ES-I3 (cell line): ENCODE measurements at regions not wholly inside any gene's neighbourhood (a gene's known extent, or its start where the extent isn't known, plus 50 kb on each side); places are given as distances from the start of the nearest gene placed in this dataset.

ENCODE experiments used
- H3K36me3 ChIP-seq: 2 replicates; pipeline ENCODE4 v1.6.1; 2013; ENCODE audit warnings: mild to moderate bottlenecking, low read length, control low read depth, moderate library complexity; ENCODE audit not compliant: insufficient read depth
- H3K4me1 ChIP-seq: 2 replicates; pipeline ENCODE4 v1.6.1; 2013; ENCODE audit warnings: mild to moderate bottlenecking, control low read depth, low read length; ENCODE audit not compliant: insufficient read depth
- H3K9ac ChIP-seq: 2 replicates; pipeline ENCODE4 v1.6.1; 2013; ENCODE audit warnings: low read depth, mild to moderate bottlenecking, low read length, moderate library complexity
- H3K9me3 ChIP-seq: 2 replicates; pipeline ENCODE4 v1.6.1; 2013; ENCODE audit warnings: mild to moderate bottlenecking, low read length, moderate library complexity; ENCODE audit not compliant: control insufficient read depth, insufficient read depth

DNA sequence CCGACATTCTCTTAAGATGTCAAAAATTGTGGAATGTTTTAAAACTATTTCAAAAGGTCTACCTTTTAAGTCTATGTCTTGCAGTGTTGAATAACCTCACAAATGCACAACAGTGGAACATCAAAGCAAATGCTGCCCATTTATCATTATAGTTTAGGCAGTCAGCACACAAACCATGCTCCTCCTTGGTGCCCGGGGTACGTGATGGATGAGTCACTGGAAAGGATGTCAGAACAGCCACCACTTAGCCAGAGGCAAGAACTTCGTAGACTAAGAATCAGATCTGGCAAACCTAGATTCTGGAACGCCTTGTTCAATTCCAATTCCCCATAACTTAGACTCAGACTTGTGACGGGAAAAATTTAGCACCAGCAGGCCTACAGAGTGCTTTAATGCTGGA, 343.6 kb downstream of the FGF9 start:
- Histone ChIP-seq H3K4me1 (no peaks in the 10 kb centered on the region), H3K36me3 (no peaks in the 10 kb centered on the region), H3K9ac (no peak overlapping the region), H3K9me3 (no peaks in the 10 kb centered on the region)

DNA sequence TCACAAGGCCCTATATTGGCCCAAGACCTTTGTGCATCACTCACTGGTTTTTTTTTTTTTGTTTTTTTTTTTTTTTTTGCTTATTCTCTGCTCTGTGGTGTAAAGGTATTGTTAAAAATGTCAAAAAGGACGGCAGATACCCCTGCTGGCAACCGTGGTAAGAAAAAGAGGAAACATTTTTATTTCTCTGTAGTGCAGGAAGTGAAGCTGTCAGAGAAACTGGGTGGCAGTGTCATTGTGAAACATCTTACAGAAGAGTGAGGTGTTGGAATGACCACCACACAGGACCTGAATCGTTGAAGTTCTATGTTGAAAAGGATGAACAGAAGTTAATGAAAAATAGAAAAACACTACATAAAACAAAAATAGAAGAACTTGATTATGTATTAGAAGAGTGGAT, 346.4 kb downstream of the FGF9 start:
- Histone ChIP-seq H3K9ac (no peak overlapping the region), H3K36me3 (no peaks in the 10 kb centered on the region), H3K9me3 (no peaks in the 10 kb centered on the region), H3K4me1 (no peaks in the 10 kb centered on the region)

DNA sequence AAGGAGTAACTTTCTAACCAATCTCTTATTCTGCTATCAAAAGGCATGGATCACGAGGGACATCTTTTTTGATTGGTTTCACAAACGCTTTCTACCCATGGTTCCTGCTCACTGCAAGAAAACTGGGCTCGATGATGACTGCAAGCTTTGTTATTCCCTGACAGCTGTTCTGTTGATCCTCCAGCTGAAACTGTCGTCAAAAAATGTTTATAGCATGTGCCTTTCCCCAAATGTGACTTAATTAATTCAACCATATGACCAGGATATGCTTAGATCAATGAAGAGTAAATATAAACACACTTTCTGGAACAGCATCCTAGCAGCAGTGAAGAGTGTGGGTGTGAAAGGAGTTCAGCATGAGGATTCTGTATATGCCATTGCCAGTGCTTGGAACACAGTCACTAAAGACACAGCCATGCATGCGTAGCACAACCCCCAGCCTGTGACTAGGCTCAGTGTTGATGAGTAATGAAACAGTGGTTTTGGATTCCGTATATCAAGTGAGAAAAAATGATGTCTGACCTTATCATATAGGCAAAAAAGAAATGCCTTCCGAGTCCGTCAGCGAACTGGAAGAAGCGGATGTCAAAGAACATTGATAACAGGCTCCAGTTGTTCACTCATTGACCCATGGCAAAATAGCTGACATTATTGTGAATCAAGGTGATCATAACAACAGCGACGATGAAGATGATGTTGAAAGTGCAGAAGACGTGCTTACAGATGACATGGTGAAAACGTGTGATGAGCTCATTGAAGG, 347.4 kb downstream of the FGF9 start:
- Histone ChIP-seq H3K36me3 (no peaks in the 10 kb centered on the region), H3K4me1 (no peaks in the 10 kb centered on the region), H3K9ac (no peak overlapping the region), H3K9me3 (no peaks in the 10 kb centered on the region)

DNA sequence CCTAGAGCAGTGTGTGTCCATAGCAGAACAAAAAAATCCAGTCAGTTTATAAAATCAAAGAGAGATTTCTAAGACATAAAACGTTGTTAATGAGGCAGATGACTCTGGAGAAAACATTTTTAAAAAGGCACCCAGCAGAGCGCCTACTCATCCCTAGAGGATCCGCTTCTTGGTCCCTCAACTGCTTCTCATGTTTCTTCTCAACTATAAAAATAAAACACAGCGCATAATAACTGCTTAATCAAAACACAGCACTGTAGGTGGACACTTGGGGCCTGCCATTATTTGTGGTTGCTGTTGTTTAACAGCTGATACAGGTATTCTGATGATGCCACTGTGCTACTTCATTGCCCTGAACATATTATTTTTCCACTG, 347.9 kb downstream of the FGF9 start:
- no peaks in the 10 kb centered on the region for H3K9me3 ChIP-seq

DNA sequence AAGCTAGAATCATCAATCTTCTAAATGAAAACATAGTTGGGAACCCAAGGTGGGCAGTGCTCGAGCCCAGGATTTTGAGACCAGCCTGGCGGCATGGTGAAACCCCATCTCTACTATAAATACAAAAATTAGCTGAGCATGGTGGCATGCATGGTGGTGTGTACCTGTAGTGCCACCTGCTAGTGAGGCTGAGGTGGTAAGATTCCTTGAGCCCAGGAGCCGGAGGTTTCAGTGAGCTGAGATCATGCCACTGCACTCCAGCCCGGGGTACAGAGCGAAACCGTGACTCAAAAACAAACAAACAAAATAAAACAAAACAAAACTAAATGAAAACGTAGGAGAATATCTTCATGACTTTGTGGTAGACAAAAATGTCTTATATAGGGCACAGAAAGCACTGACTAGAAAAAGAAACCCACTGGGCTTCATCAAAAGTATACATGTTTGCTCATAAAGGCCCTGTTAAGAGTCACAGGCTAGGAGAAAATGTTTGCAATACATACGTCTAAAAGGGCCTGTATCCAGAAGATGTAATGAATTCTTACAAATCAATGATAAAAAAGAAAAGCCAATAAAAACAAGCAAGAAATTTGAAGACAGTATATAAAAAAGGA, 353.6 kb downstream of the FGF9 start:
- H3K9me3 ChIP-seq = no peaks in the 10 kb centered on the region
- H3K9ac ChIP-seq = no peak overlapping the region
- H3K4me1 ChIP-seq = no peaks in the 10 kb centered on the region

More for the DNA sequence above, 347.9 kb downstream of the FGF9 start:
- no peaks in the 10 kb centered on the region for H3K4me1 ChIP-seq
- no peak overlapping the region for H3K9ac ChIP-seq
- no peaks in the 10 kb centered on the region for H3K36me3 ChIP-seq

DNA sequence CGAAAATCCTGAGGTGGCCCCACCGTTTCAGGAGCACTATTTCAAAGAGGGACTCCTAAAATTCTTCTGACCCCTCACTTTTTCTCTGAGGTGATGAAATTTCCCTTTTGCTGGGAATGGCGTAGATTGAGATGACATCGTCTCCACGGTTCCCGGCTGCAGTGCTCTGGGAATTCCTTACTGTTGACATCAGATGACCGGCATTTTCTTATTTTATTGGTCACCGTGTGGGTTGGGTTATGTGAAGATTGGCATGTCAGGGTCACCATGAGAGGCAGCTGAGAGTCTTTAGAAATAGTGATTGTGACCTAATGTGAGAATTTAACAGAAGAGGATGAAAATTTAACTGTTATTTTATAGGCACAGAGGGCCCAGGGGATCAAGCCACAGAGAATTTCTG, 356.7 kb downstream of the FGF9 start:
- Histone ChIP-seq H3K9ac (no peak overlapping the region), H3K9me3 (no peaks in the 10 kb centered on the region), H3K36me3 (no peaks in the 10 kb centered on the region), H3K4me1 (no peaks in the 10 kb centered on the region)

More for the DNA sequence above, 353.6 kb downstream of the FGF9 start:
- H3K36me3 ChIP-seq = no peaks in the 10 kb centered on the region

GRCh38 chr13:22028831-22029230, 358.0 kb downstream of the FGF9 start:
- Histone ChIP-seq H3K36me3 (no peaks in the 10 kb centered on the region), H3K9me3 (no peaks in the 10 kb centered on the region), H3K9ac (no peak overlapping the region), H3K4me1 (no peaks in the 10 kb centered on the region)

DNA sequence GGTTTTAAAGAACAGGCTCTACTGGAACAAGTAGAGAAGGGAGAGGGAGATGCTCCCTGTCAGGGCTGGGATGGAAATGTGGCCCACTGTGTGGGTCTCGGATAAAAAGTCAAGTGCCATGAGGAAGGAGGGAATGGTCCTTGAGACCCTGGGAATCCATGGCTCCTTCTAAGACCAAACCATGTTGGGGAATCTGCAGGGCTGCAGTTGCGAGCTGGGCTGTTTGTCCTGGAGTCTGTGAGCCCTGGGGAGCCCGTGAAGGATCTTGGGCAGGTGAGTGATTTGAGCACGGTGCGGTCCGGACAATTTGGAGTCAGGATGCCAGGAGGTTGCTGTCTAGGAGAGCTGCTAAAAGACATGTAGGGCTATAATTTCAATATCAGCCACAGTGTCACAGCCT, 359.4 kb downstream of the FGF9 start:
- Histone ChIP-seq H3K36me3 (no peaks in the 10 kb centered on the region), H3K4me1 (no peaks in the 10 kb centered on the region), H3K9ac (no peak overlapping the region), H3K9me3 (no peaks in the 10 kb centered on the region)

DNA sequence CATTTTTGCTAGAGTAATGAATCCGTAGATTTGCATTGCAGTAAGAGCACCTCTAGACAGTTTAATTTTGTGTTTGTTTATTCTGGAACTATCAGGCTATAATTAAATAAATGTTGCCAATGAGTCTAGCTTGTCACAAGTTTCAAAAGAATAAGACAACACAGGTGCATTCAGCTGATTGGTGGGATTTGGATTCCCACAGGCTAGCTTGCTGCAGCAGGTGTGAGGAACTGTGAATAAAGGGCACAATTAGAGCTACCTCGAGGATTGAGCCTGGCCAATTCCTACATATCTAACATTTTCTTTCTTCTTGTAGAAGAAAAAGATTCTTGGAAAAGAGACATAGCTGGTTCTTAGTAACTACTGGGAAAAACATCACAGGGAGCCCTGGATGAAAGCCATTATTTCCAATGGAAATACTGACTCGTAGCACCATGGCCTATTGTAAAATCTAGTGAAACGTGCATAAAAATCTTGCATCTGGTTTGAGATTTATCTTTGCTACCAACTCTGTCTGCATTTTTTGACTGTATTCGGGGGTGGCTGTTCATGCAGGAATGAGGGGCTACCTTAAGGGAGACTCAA, 360.9 kb downstream of the FGF9 start:
- Histone ChIP-seq H3K4me1 (no peaks in the 10 kb centered on the region), H3K36me3 (no peaks in the 10 kb centered on the region), H3K9ac (no peak overlapping the region), H3K9me3 (no peaks in the 10 kb centered on the region)

- H3K9ac ChIP-seq = no peak overlapping the region
- no peaks in the 10 kb centered on the region for H3K4me1 ChIP-seq
- no peaks in the 10 kb centered on the region for H3K9me3 ChIP-seq
- H3K36me3 ChIP-seq = no peaks in the 10 kb centered on the region
Measured at GRCh38 chr13:22032905-22033304, 362.0 kb downstream of the FGF9 start.

- Histone ChIP-seq H3K36me3 (no peaks in the 10 kb centered on the region), H3K9ac (no peak overlapping the region), H3K9me3 (no peaks in the 10 kb centered on the region), H3K4me1 (no peaks in the 10 kb centered on the region)
Measured at GRCh38 chr13:22039961-22040360, 369.1 kb downstream of the FGF9 start.

GRCh38 chr13:22040810-22041364, 370.0 kb downstream of the FGF9 start:
- Histone ChIP-seq H3K4me1 (peaks cover 4% of the 10 kb centered on the region; the same call in 1 of the 2 replicates), H3K9me3 (no peaks in the 10 kb centered on the region), H3K36me3 (no peaks in the 10 kb centered on the region), H3K9ac (peak overlapping the region; percentile 83)

DNA sequence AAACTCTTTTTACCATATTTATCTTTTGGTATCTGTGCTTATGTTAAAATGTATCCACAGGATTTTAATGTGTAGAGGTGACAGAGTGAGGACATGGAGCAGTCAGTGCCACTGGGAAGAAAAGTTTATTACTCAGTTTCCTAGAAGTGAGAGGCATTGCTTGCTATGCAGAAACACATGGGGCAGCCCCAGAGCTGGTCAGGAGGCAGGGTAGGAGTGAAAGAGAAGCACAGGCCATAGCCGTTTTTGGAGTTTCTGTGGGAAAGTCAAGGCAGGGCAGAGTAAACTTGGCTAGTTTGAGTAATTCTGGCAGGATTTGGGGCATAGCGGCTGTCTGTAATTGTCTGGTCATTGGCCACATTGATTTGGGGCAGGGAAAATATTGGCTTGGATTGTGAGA, 370.9 kb downstream of the FGF9 start:
- H3K36me3 ChIP-seq = no peaks in the 10 kb centered on the region

DNA sequence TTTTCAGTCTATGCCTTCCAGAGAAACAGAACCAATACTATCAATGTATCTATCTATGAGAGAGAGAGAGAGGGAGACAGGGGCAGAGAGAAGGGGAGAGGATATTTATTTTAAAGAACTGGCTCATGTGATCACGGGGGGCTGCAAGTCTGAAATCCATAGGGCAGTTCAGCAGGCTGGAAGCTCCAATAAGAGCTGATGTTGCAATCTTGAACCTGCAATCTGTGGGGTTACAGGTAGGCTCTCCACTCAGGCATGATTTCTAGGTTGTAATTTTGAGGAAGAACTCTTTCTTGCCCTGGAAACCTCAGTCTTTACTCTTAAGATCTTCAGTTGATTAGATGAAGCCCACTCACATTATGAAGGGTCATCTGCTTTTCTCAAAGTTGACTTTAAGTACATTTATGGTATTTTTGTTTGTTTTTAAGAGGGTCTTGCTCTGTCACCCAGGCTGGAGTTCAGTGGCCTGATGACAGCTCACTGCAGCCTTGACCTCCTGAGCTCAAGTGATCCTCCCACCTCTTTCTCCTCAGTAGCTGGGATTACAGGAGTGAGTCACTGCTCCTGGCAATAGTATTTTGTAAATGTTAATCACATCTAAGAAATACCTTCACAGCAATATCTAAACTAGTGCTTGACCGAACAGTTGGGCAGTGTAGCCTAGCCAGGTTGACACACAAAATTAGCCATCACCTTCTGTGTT, 376.4 kb downstream of the FGF9 start:
- peaks cover 4% of the 10 kb centered on the region; the same call in 1 of the 2 replicates for H3K4me1 ChIP-seq
- H3K9ac ChIP-seq = no peak overlapping the region

More for the DNA sequence above, 370.9 kb downstream of the FGF9 start:
- Histone ChIP-seq H3K9me3 (no peaks in the 10 kb centered on the region), H3K4me1 (peaks cover 4% of the 10 kb centered on the region; the same call in 1 of the 2 replicates), H3K9ac (peak overlapping the region; percentile 83; the same call in 1 of the 2 replicates)

More for the DNA sequence above, 376.4 kb downstream of the FGF9 start:
- Histone ChIP-seq H3K36me3 (peaks cover 2% of the 10 kb centered on the region; the same call in 1 of the 2 replicates), H3K9me3 (no peaks in the 10 kb centered on the region)
